Mucosa of descending colon (tissue), 3 donors: ENCODE measurements at regions not wholly inside any gene's neighbourhood (a gene's known extent, or its start where the extent isn't known, plus 50 kb on each side); places are given as distances from the start of the nearest gene placed in this dataset.
"Not testable (repeated sequence)": the region's sequence is repeated elsewhere in the genome, so short reads cannot be mapped to it uniquely, and the experiment has no call there.

Experiments used
- ATAC-seq: fragments of 200-7000 bp; cut with Tn5 transposase; one replicate; pipeline ENCODE4 v1.9.1; 2020; ENCODE audit warnings: mild to moderate bottlenecking, moderate library complexity
- DNase-seq, 3 donors: peaks; one replicate each; pipeline ENCODE4 v3.0.0-alpha.2; 2020
- H3K36me3 ChIP-seq: fragments of 200-600 bp; one replicate; pipeline ENCODE4 v1.8.0; 2021; ENCODE audit warnings: low read depth, mild to moderate bottlenecking
- H3K4me1 ChIP-seq: fragments of 200-600 bp; one replicate; pipeline ENCODE4 v1.8.0; 2021; ENCODE audit warnings: low read depth, mild to moderate bottlenecking
- H3K4me3 ChIP-seq: fragments of 200-600 bp; one replicate; pipeline ENCODE4 v1.8.0; 2021; ENCODE audit warnings: mild to moderate bottlenecking
- H3K9me3 ChIP-seq: fragments of 200-600 bp; one replicate; pipeline ENCODE4 v1.8.0; 2021; ENCODE audit warnings: mild to moderate bottlenecking
- CTCF ChIP-seq: fragments of 200-600 bp; IDR thresholded peaks from one replicate; pipeline ENCODE4 v1.8.0; 2022; ENCODE audit warnings: antibody characterized with exemption, mild to moderate bottlenecking
- intact Hi-C, 2 donors: fragments of 100-400 bp; cut with DNase I in 1 of 2; cut with micrococcal nuclease in 1 of 2; formaldehyde crosslinking; loops; one replicate each; pipeline versions ENCODE4 v1.11.0 to v1.11.1; 2022; cut with DNase I, micrococcal nuclease
- donor health status: DM: no; HTN: no; CAD: no; lungs with moderate emphysema.
- donor health status: DM: no; HTN: no; CAD: no.
- donor health status: DM: no; HTN: yes; CAD: no.

GRCh38 chr3:189014526-189014925 is 157.2 kb upstream of the TPRG1 start:
- DNase-seq (no peak), ATAC-seq (no peak)
- Histone ChIP-seq H3K4me1 (no peaks in the 10 kb centered on the region), H3K9me3 (no peaks in the 10 kb centered on the region), H3K4me3 (no peak overlapping the region), H3K36me3 (no peaks in the 10 kb centered on the region)
- intact Hi-C loops: no loop called here
- TF ChIP-seq CTCF: no peak

- H3K4me3 ChIP-seq, ATAC-seq, intact Hi-C loops, H3K4me1 ChIP-seq, H3K9me3 ChIP-seq, H3K36me3 ChIP-seq: not testable (repeated sequence)
- peak in 1 of 3 donors; percentile 19 for DNase-seq
Measured at GRCh38 chr3:189022576-189023466, 148.9 kb upstream of the TPRG1 start.

- no peak overlapping the region for H3K4me3 ChIP-seq
- ATAC-seq: no peak
- no peak for DNase-seq
- TF ChIP-seq CTCF: no peak
- H3K4me1 ChIP-seq: no peaks in the 10 kb centered on the region
- intact Hi-C loops: no loop called here
- H3K9me3 ChIP-seq: no peaks in the 10 kb centered on the region
- no peaks in the 10 kb centered on the region for H3K36me3 ChIP-seq
Measured at GRCh38 chr3:189025866-189026265, 145.9 kb upstream of the TPRG1 start.

GRCh38 chr3:189027626-189028155 is 144.1 kb upstream of the TPRG1 start:
- ATAC-seq (no peak), DNase-seq (no peak)
- Histone ChIP-seq H3K9me3 (no peaks in the 10 kb centered on the region), H3K4me3 (no peak overlapping the region), H3K36me3 (no peaks in the 10 kb centered on the region), H3K4me1 (no peaks in the 10 kb centered on the region)
- TF ChIP-seq CTCF: no peak
- intact Hi-C loops: no loop called here

- DNase-seq (no peak), ATAC-seq (no peak)
- TF ChIP-seq CTCF: no peak
- no peaks in the 10 kb centered on the region for H3K36me3 ChIP-seq
- intact Hi-C loops: no loop called here
- no peaks in the 10 kb centered on the region for H3K9me3 ChIP-seq
- no peaks in the 10 kb centered on the region for H3K4me1 ChIP-seq
- H3K4me3 ChIP-seq: no peak overlapping the region
Measured at GRCh38 chr3:189038773-189039745, 132.7 kb upstream of the TPRG1 start.
